ENCODE measurements at regions not wholly inside any gene's neighbourhood (a gene's known extent, or its start where the extent isn't known, plus 50 kb on each side); places are given as distances from the start of the nearest gene placed in this dataset.

DNA sequence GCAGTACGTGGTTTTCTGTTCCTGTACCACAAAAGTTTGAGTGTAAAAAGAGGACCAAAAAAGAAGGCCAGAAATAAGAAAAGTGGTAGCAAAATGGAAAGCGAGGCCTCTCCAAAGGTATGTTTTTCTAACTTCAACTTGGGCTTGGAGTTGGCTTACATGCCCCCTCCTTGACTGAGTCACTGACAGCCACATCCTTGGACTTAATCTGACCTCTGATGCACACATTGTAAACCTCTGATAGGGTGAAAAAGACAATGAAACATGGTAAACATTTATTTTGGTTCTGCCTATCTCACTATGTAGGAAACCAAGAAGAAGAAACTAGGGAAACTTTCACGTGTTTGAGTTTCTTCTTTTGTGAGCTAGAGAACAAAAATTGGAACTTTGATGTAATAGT, 503.2 kb upstream of the ID4 start:
- H3K36me3 ChIP-seq (ENCODE audit: control insufficient read depth, low read length) = no peaks in the 10 kb centered on the region
- H3K4me3 ChIP-seq (ENCODE audit: low read length) = no peak overlapping the region
- no peaks in the 10 kb centered on the region for H3K79me2 ChIP-seq (ENCODE audit: control insufficient read depth, low read length)
- no peaks in the 10 kb centered on the region for H3F3A ChIP-seq (ENCODE audit: control insufficient read depth, insufficient read depth)
- no peaks in the 10 kb centered on the region for H3K9me3 ChIP-seq (ENCODE audit: control insufficient read depth, insufficient read depth, low read length)
- H4K20me1 ChIP-seq (ENCODE audit: control insufficient read depth, insufficient read depth, low read depth, low read length) = no peaks in the 10 kb centered on the region
- H3K4me1 ChIP-seq (ENCODE audit: control insufficient read depth, low read length) = no peaks in the 10 kb centered on the region
- H3K4me2 ChIP-seq (ENCODE audit: low read length) = no peak overlapping the region
- no peak overlapping the region for H3K27ac ChIP-seq (ENCODE audit: low read depth, low read length)
- H3K27me3 ChIP-seq (ENCODE audit: control insufficient read depth, low read length) = no peaks in the 10 kb centered on the region
- H3K9me2 ChIP-seq (replicated peaks; ENCODE audit: control insufficient read depth, low read length) = no peaks in the 10 kb centered on the region
- TF ChIP-seq EZH2phosphoT487 (IDR thresholded peaks at IDR 0.05; ENCODE audit: borderline replicate concordance, low read length) (no peak), CTCF (IDR thresholded peaks at IDR 0.05; ENCODE audit: low read depth, low read length, poor library complexity, severe bottlenecking) (no peak)

GRCh38 chr6:19336579-19336978, 500.6 kb upstream of the ID4 start:
- no peak overlapping the region for H3K4me2 ChIP-seq (ENCODE audit: low read length)
- H3F3A ChIP-seq (ENCODE audit: control insufficient read depth, insufficient read depth) = no peaks in the 10 kb centered on the region
- no peaks in the 10 kb centered on the region for H3K9me2 ChIP-seq (replicated peaks; ENCODE audit: control insufficient read depth, low read length)
- no peaks in the 10 kb centered on the region for H3K4me1 ChIP-seq (ENCODE audit: control insufficient read depth, low read length)
- no peak for TF ChIP-seq CTCF (IDR thresholded peaks at IDR 0.05; ENCODE audit: low read depth, low read length, poor library complexity, severe bottlenecking)
- TF ChIP-seq EZH2phosphoT487 (IDR thresholded peaks at IDR 0.05; ENCODE audit: borderline replicate concordance, low read length) = no peak
- no peaks in the 10 kb centered on the region for H3K9me3 ChIP-seq (ENCODE audit: control insufficient read depth, insufficient read depth, low read length)
- H3K27ac ChIP-seq (ENCODE audit: low read depth, low read length) = no peak overlapping the region
- H4K20me1 ChIP-seq (ENCODE audit: control insufficient read depth, insufficient read depth, low read depth, low read length) = no peaks in the 10 kb centered on the region
- H3K79me2 ChIP-seq (ENCODE audit: control insufficient read depth, low read length) = no peaks in the 10 kb centered on the region
- H3K36me3 ChIP-seq (ENCODE audit: control insufficient read depth, low read length) = no peaks in the 10 kb centered on the region
- H3K4me3 ChIP-seq (ENCODE audit: low read length) = no peak overlapping the region
- H3K27me3 ChIP-seq (ENCODE audit: control insufficient read depth, low read length) = no peaks in the 10 kb centered on the region

DNA sequence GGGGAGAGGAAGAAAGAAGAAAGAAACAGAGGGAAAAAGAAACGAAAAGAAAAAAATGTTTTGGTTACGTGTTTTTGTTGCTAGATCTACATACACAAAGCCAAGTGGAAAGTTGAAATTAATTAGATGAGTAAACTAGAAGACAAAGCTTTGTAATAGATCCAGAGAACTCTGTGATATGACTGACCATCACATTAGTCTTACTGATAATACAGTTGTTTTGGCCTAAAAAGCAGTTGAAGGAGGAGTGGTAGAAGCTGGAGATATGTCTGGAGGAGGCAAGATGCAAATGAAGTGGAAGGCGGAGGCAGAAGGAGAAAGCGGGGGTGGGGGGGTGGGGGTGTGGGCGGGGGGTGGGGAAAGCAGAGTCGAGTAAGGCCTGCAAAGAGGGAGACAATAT, 500.1 kb upstream of the ID4 start:
- no peak overlapping the region for H3K4me2 ChIP-seq (ENCODE audit: low read length)
- no peaks in the 10 kb centered on the region for H4K20me1 ChIP-seq (ENCODE audit: control insufficient read depth, insufficient read depth, low read depth, low read length)
- H3K4me3 ChIP-seq (ENCODE audit: low read length) = no peak overlapping the region
- H3K27ac ChIP-seq (ENCODE audit: low read depth, low read length) = no peak overlapping the region
- no peaks in the 10 kb centered on the region for H3K4me1 ChIP-seq (ENCODE audit: control insufficient read depth, low read length)
- no peaks in the 10 kb centered on the region for H3K27me3 ChIP-seq (ENCODE audit: control insufficient read depth, low read length)
- no peaks in the 10 kb centered on the region for H3K9me3 ChIP-seq (ENCODE audit: control insufficient read depth, insufficient read depth, low read length)
- no peaks in the 10 kb centered on the region for H3K9me2 ChIP-seq (replicated peaks; ENCODE audit: control insufficient read depth, low read length)
- no peaks in the 10 kb centered on the region for H3K36me3 ChIP-seq (ENCODE audit: control insufficient read depth, low read length)
- TF ChIP-seq EZH2phosphoT487 (IDR thresholded peaks at IDR 0.05; ENCODE audit: borderline replicate concordance, low read length) = no peak
- no peak for TF ChIP-seq CTCF (IDR thresholded peaks at IDR 0.05; ENCODE audit: low read depth, low read length, poor library complexity, severe bottlenecking)
- H3K79me2 ChIP-seq (ENCODE audit: control insufficient read depth, low read length) = no peaks in the 10 kb centered on the region
- no peaks in the 10 kb centered on the region for H3F3A ChIP-seq (ENCODE audit: control insufficient read depth, insufficient read depth)

GRCh38 chr6:19342616-19343015, 494.6 kb upstream of the ID4 start:
- no peaks in the 10 kb centered on the region for H3K79me2 ChIP-seq (ENCODE audit: control insufficient read depth, low read length)
- H3K27me3 ChIP-seq (ENCODE audit: control insufficient read depth, low read length) = no peaks in the 10 kb centered on the region
- H3K9me3 ChIP-seq (ENCODE audit: control insufficient read depth, insufficient read depth, low read length) = no peaks in the 10 kb centered on the region
- no peaks in the 10 kb centered on the region for H3K4me1 ChIP-seq (ENCODE audit: control insufficient read depth, low read length)
- TF ChIP-seq CTCF (IDR thresholded peaks at IDR 0.05; ENCODE audit: low read depth, low read length, poor library complexity, severe bottlenecking) (no peak), EZH2phosphoT487 (IDR thresholded peaks at IDR 0.05; ENCODE audit: borderline replicate concordance, low read length) (no peak)
- H3K27ac ChIP-seq (ENCODE audit: low read depth, low read length) = no peak overlapping the region
- no peaks in the 10 kb centered on the region for H3K36me3 ChIP-seq (ENCODE audit: control insufficient read depth, low read length)
- H3K4me2 ChIP-seq (ENCODE audit: low read length) = no peak overlapping the region
- H3K9me2 ChIP-seq (replicated peaks; ENCODE audit: control insufficient read depth, low read length) = no peaks in the 10 kb centered on the region
- no peak overlapping the region for H3K4me3 ChIP-seq (ENCODE audit: low read length)
- no peaks in the 10 kb centered on the region for H3F3A ChIP-seq (ENCODE audit: control insufficient read depth, insufficient read depth)
- no peaks in the 10 kb centered on the region for H4K20me1 ChIP-seq (ENCODE audit: control insufficient read depth, insufficient read depth, low read depth, low read length)
